Neuronal stem cell (in vitro differentiated cells): ENCODE measurements at regions not wholly inside any gene's neighbourhood (a gene's known extent, or its start where the extent isn't known, plus 50 kb on each side); places are given as distances from the start of the nearest gene placed in this dataset.

Source experiments
- DNase-seq: peaks from one replicate; pipeline ENCODE4 v3.0.0-alpha.2; 2013; ENCODE audit warnings: low spot score
- H2AFZ ChIP-seq: one replicate; pipeline ENCODE4 v1.6.1; 2013; ENCODE audit warnings: mild to moderate bottlenecking, low read length, inconsistent platforms
- H2AK5ac ChIP-seq: 2 replicates; pipeline ENCODE4 v1.6.1; 2013; ENCODE audit warnings: low read depth, mild to moderate bottlenecking, inconsistent platforms, low read length, moderate library complexity, mixed read lengths
- H2BK120ac ChIP-seq: 2 replicates; pipeline ENCODE4 v1.6.1; 2013; ENCODE audit warnings: low read depth, mild to moderate bottlenecking, inconsistent platforms, low read length, moderate library complexity, mixed read lengths
- H2BK12ac ChIP-seq: one replicate; pipeline ENCODE4 v1.6.1; 2013; ENCODE audit warnings: low read length, inconsistent platforms
- H2BK15ac ChIP-seq: 2 replicates; pipeline ENCODE4 v1.6.1; 2013; ENCODE audit warnings: mild to moderate bottlenecking, low read length, inconsistent platforms, mixed read lengths
- H2BK5ac ChIP-seq: one replicate; pipeline ENCODE4 v1.6.1; 2013; ENCODE audit warnings: inconsistent platforms, mild to moderate bottlenecking, low read length, moderate library complexity
- H3K14ac ChIP-seq: one replicate; pipeline ENCODE4 v1.6.1; 2013; ENCODE audit warnings: low read length, inconsistent platforms
- H3K18ac ChIP-seq: 2 replicates; pipeline ENCODE4 v1.6.1; 2013; ENCODE audit warnings: low read length, inconsistent platforms
- H3K23ac ChIP-seq: 2 replicates; pipeline ENCODE4 v1.6.1; 2013; ENCODE audit warnings: low read depth, mild to moderate bottlenecking, mixed read lengths, low read length, inconsistent platforms; ENCODE audit not compliant: poor library complexity
- H3K27ac ChIP-seq: replicated peaks from 3 replicates; pipeline ENCODE4 v1.5.1; 2013; ENCODE audit warnings: low read length, inconsistent platforms
- H3K27me3 ChIP-seq, 3 experiments: 2 replicates each; pipeline ENCODE4 v1.6.1; 2013; ENCODE audit warnings: low read length in 3 of 3, mild to moderate bottlenecking in 2 of 3, inconsistent platforms in 1 of 3, low read depth in 1 of 3, mixed read lengths in 1 of 3, moderate library complexity in 1 of 3; ENCODE audit not compliant: control insufficient read depth in 3 of 3, insufficient read depth in 3 of 3
- H3K36me3 ChIP-seq, 2 donors: replicated peaks in 1 of 2; 2 replicates each; pipeline ENCODE4 v1.6.1; 2013; ENCODE audit warnings: low read length in 2 of 2; ENCODE audit not compliant: control insufficient read depth in 2 of 2, insufficient read depth in 2 of 2
- H3K4ac ChIP-seq: 2 replicates; pipeline ENCODE4 v1.6.1; 2013; ENCODE audit warnings: inconsistent platforms, mild to moderate bottlenecking, low read length, moderate library complexity
- H3K4me1 ChIP-seq, 2 donors: 1 replicate in 1 of 2; 2 replicates in 1 of 2; pipeline ENCODE4 v1.6.1; 2013; ENCODE audit warnings: low read length in 2 of 2, low read depth in 1 of 2; ENCODE audit not compliant: control insufficient read depth in 2 of 2, insufficient read depth in 1 of 2
- H3K4me2 ChIP-seq: one replicate; pipeline ENCODE4 v1.6.1; 2013; ENCODE audit warnings: mild to moderate bottlenecking, low read length, inconsistent platforms; ENCODE audit not compliant: insufficient read depth, poor library complexity, severe bottlenecking
- H3K4me3 ChIP-seq, 2 donors: 2 replicates each; pipeline ENCODE4 v1.5.1; 2013; ENCODE audit warnings: low read length in 2 of 2, mild to moderate bottlenecking in 2 of 2, inconsistent platforms in 1 of 2, moderate library complexity in 1 of 2
- H3K79me1 ChIP-seq: one replicate; pipeline ENCODE4 v1.6.1; 2013; ENCODE audit warnings: low read depth, mild to moderate bottlenecking, inconsistent platforms, low read length, moderate library complexity
- H3K9ac ChIP-seq: one replicate; pipeline ENCODE4 v1.6.1; 2013; ENCODE audit warnings: mild to moderate bottlenecking, low read depth, low read length, inconsistent platforms; ENCODE audit not compliant: poor library complexity
- H3K9me3 ChIP-seq, 2 donors: replicated peaks in 1 of 2; 2 replicates each; pipeline versions ENCODE3 to v1.6.1; 2013; ENCODE audit warnings: low read length in 2 of 2, mild to moderate bottlenecking in 2 of 2, inconsistent platforms in 1 of 2, low read depth in 1 of 2, mixed read lengths in 1 of 2, moderate library complexity in 1 of 2; ENCODE audit not compliant: control insufficient read depth in 2 of 2, insufficient read depth in 1 of 2
- H4K8ac ChIP-seq: one replicate; pipeline ENCODE4 v1.6.1; 2013; ENCODE audit warnings: low read depth, mild to moderate bottlenecking, inconsistent platforms, low read length, moderate library complexity
- H4K91ac ChIP-seq: one replicate; pipeline ENCODE4 v1.6.1; 2013; ENCODE audit warnings: low read length, low read depth, mild to moderate bottlenecking, inconsistent platforms; ENCODE audit not compliant: poor library complexity
- WGBS, 2 donors: extraction: QIAGEN DNeasy Blood & Tissue Kit; methylation state at CpG; one replicate each; pipeline ENCODE4 v1.1.7; 2013; ENCODE audit warnings: missing lambda C conversion rate in 2 of 2, mixed read lengths in 1 of 2; ENCODE audit not compliant: insufficient read length in 2 of 2, insufficient replicate concordance in 1 of 2; ENCODE audit errors: extremely low coverage in 2 of 2; 5-methylcytosine and 5-hydroxymethylcytosine counted together

DNA sequence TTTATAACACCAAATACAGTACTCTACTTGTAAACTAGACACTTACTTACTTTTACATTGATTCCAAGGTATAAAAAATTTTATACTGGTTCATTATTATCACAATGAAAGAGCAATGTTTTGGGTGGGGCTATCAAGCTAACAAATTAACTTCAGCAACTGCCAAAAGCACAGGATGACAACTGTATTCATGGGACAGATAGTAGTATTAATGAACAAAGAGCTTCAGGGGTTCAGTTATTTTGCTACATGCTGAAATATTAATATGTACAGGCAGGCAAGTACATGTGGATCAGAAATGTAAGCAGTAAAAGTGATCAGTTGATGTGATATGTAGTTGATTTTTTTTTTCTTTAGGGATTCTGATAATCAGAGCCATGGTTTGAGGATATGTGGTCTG, 112.9 kb downstream of the NAA11 start:
- Histone ChIP-seq H3K9me3 (no peaks in the 10 kb centered on the region), H2BK120ac (no peak overlapping the region), H2BK12ac (no peak overlapping the region), H2AK5ac (no peak overlapping the region), H3K23ac (no peak overlapping the region), H3K4ac (no peak overlapping the region), H4K8ac (no peak overlapping the region), H3K14ac (no peak overlapping the region), H3K27me3 (no peaks in the 10 kb centered on the region), H3K79me1 (no peaks in the 10 kb centered on the region), H3K4me3 (no peak overlapping the region), H3K27ac (no peak overlapping the region), H3K4me2 (no peak overlapping the region), H3K36me3 (no peaks in the 10 kb centered on the region), H2BK5ac (no peak overlapping the region), H3K4me1 (peaks cover 2 to 9% of the 10 kb centered on the region in 2 donors), H4K91ac (no peak overlapping the region), H3K9ac (no peak overlapping the region), H2BK15ac (no peak overlapping the region), H2AFZ (no peak overlapping the region), H3K18ac (no peak overlapping the region)
- no peak for DNase-seq

DNA sequence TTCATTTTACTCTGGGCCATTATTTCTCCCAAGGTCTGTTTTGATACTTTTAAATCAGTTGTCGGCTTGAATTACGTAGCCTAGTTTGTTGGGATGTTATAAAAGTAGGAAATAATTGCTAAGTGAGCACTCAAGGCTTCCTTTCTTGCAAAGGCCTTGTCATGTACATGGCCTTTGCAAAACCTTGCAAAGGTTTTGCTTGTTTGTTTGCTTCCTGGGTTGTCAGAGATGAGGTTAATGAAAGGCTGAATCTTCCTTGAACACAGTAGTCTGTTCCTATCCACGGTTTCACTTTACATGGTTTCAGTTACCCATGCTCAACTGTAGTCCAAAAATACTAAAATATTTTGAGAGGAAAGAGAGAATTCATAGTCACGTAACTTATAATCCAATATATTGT, 113.5 kb downstream of the NAA11 start:
- H3K18ac ChIP-seq, result no peak overlapping the region
- no peak overlapping the region for H3K9ac ChIP-seq
- WGBS, 2 donors, result no CpG with 5 or more reads among the region's 4 CpGs
- H3K79me1 ChIP-seq, result no peaks in the 10 kb centered on the region
- H2BK5ac ChIP-seq, result no peak overlapping the region
- no peak overlapping the region for H2BK120ac ChIP-seq
- H3K4ac ChIP-seq, result no peak overlapping the region
- no peak overlapping the region for H3K27ac ChIP-seq
- no peak overlapping the region for H3K4me2 ChIP-seq
- no peak overlapping the region for H4K8ac ChIP-seq
- peaks cover 2 to 7% of the 10 kb centered on the region in 2 donors for H3K4me1 ChIP-seq
- no peak overlapping the region for H2AK5ac ChIP-seq
- H2BK15ac ChIP-seq, result no peak overlapping the region
- H3K4me3 ChIP-seq, result no peak overlapping the region
- no peak overlapping the region for H3K14ac ChIP-seq
- H3K27me3 ChIP-seq, result no peaks in the 10 kb centered on the region
- H4K91ac ChIP-seq, result no peak overlapping the region
- no peak overlapping the region for H2BK12ac ChIP-seq
- H2AFZ ChIP-seq, result peak overlapping the region; percentile 72
- no peak overlapping the region for H3K23ac ChIP-seq
- no peaks in the 10 kb centered on the region for H3K36me3 ChIP-seq
- H3K9me3 ChIP-seq, result peaks cover 0 to 3% of the 10 kb centered on the region in 2 donors
- DNase-seq, result no peak

DNA sequence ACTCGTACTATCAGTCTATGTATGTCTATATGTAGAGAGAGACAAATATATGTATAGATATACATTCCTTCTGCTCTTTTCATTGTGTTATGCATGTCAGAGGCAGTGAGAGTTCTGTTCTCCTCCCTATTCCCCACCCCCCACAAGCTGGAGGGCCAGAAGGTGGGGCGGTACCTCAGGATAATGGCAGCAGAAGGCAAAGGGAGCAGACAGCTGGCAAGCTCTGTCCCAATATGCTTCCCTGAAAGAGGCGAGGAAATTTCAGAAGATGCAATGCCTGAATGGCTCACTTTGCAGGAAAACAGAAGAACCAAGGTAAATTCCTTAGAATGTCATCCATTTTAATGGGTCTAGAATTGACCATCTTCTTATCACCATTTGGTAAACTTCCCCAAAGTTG, 114.4 kb downstream of the NAA11 start:
- Histone ChIP-seq H2BK15ac (no peak overlapping the region), H3K14ac (no peak overlapping the region), H2AK5ac (no peak overlapping the region), H2BK120ac (no peak overlapping the region), H3K4me3 (no peak overlapping the region), H3K27me3 (no peaks in the 10 kb centered on the region), H2AFZ (no peak overlapping the region), H4K8ac (no peak overlapping the region), H3K79me1 (no peaks in the 10 kb centered on the region), H3K18ac (no peak overlapping the region), H4K91ac (no peak overlapping the region), H3K36me3 (no peaks in the 10 kb centered on the region), H3K27ac (no peak overlapping the region), H3K23ac (no peak overlapping the region), H2BK5ac (no peak overlapping the region), H3K4me1 (peaks cover 0 to 2% of the 10 kb centered on the region in 2 donors), H3K9ac (no peak overlapping the region), H3K4me2 (no peak overlapping the region), H3K9me3 (peaks cover 0 to 11% of the 10 kb centered on the region in 2 donors), H3K4ac (no peak overlapping the region), H2BK12ac (no peak overlapping the region)
- WGBS, 2 donors, result no CpG with 5 or more reads among the region's 3 CpGs
- no peak for DNase-seq

DNA sequence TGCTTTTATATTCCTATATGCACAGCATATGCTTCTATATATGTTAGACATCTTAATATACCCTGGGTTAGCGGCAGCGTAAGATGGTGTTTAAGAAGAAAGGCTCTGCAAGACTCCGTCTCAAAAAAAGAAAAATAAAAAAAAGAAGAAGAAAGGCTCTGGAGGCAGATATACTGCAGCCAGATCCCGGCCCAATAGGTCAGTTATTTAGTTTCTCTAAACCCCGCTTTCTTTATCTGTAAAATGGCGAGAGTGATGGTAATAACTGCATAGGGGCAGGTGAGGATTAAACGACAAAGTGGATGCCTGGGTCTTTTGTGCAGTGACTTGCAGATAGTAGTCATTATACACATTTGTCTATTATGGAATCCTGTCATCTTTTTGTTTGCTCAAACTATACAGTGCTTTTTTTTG, 115.2 kb downstream of the NAA11 start:
- H3K27me3 ChIP-seq, result no peaks in the 10 kb centered on the region
- no peak overlapping the region for H2BK5ac ChIP-seq
- H3K27ac ChIP-seq, result no peak overlapping the region
- H3K79me1 ChIP-seq, result no peaks in the 10 kb centered on the region
- no CpG with 5 or more reads among the region's 7 CpGs for WGBS, 2 donors
- H3K9me3 ChIP-seq, result peaks cover 0 to 15% of the 10 kb centered on the region in 2 donors
- H3K36me3 ChIP-seq, result no peaks in the 10 kb centered on the region
- H3K18ac ChIP-seq, result no peak overlapping the region
- H3K4ac ChIP-seq, result no peak overlapping the region
- no peak overlapping the region for H2BK120ac ChIP-seq
- H3K4me2 ChIP-seq, result no peak overlapping the region
- H2AK5ac ChIP-seq, result no peak overlapping the region
- no peak overlapping the region for H3K23ac ChIP-seq
- H2BK15ac ChIP-seq, result no peak overlapping the region
- no peak for DNase-seq
- H3K4me1 ChIP-seq, result peaks cover 0 to 2% of the 10 kb centered on the region in 2 donors
- no peak overlapping the region for H3K9ac ChIP-seq
- no peak overlapping the region for H3K14ac ChIP-seq
- H4K91ac ChIP-seq, result no peak overlapping the region
- H2AFZ ChIP-seq, result no peak overlapping the region
- H4K8ac ChIP-seq, result no peak overlapping the region
- no peak overlapping the region for H2BK12ac ChIP-seq
- no peak overlapping the region for H3K4me3 ChIP-seq
